HG03097 (cell line): ENCODE measurements at regions not wholly inside any gene's neighbourhood (a gene's known extent, or its start where the extent isn't known, plus 50 kb on each side); places are given as distances from the start of the nearest gene placed in this dataset.

Experiments used
- ATAC-seq: cut with Tn5 transposase; IDR thresholded peaks from one replicate; pipeline ENCODE4 v1.9.1; 2021; ENCODE audit not compliant: unreplicated experiment, low FRiP score

GRCh38 chr14:98598576-98598975 lies 673.4 kb downstream of the BCL11B start:
- ATAC-seq = no peak

- ATAC-seq = no peak
These were observed 672.9 kb downstream of the BCL11B start for GRCh38 chr14:98599082-98599481.

GRCh38 chr14:98602983-98603382 lies 669.0 kb downstream of the BCL11B start:
- no peak for ATAC-seq

GRCh38 chr14:98605043-98605442 lies 667.0 kb downstream of the BCL11B start:
- no peak for ATAC-seq

- no peak for ATAC-seq
These were observed 665.9 kb downstream of the BCL11B start for GRCh38 chr14:98606041-98606640.

- no peak for ATAC-seq
These were observed 665.2 kb downstream of the BCL11B start for GRCh38 chr14:98606816-98607215.

GRCh38 chr14:98607341-98607910 lies 664.6 kb downstream of the BCL11B start:
- ATAC-seq = no peak

- ATAC-seq = no peak
These were observed 663.6 kb downstream of the BCL11B start for GRCh38 chr14:98608071-98609060.

- ATAC-seq = no peak
These were observed 659.4 kb downstream of the BCL11B start for GRCh38 chr14:98612434-98613200.

GRCh38 chr14:98614741-98615140 lies 657.3 kb downstream of the BCL11B start:
- ATAC-seq = no peak

GRCh38 chr14:98622208-98623051 lies 649.6 kb downstream of the BCL11B start:
- no peak for ATAC-seq

- no peak for ATAC-seq
These were observed 648.1 kb downstream of the BCL11B start for GRCh38 chr14:98623788-98624415.

GRCh38 chr14:98633380-98633779 lies 638.6 kb downstream of the BCL11B start:
- ATAC-seq = no peak

GRCh38 chr14:98634043-98634820 lies 637.8 kb downstream of the BCL11B start:
- no peak for ATAC-seq

GRCh38 chr14:98638366-98638765 lies 633.6 kb downstream of the BCL11B start:
- no peak for ATAC-seq

- no peak for ATAC-seq
These were observed 624.2 kb downstream of the BCL11B start for GRCh38 chr14:98647754-98648153.

- ATAC-seq = no peak
These were observed 621.0 kb downstream of the BCL11B start for GRCh38 chr14:98651037-98651436.

- ATAC-seq = no peak
These were observed 607.0 kb downstream of the BCL11B start for GRCh38 chr14:98665007-98665406.

GRCh38 chr14:98666545-98666944 lies 605.5 kb downstream of the BCL11B start:
- ATAC-seq = no peak
